GOT3 (cell line): ENCODE measurements at regions not wholly inside any gene's neighbourhood (a gene's known extent, or its start where the extent isn't known, plus 50 kb on each side); places are given as distances from the start of the nearest gene placed in this dataset.

Experiments
- DNase-seq: peaks from one replicate; lab custom pipeline; 2025; ENCODE audit warnings: mixed read lengths; lab: John Stamatoyannopoulos, UW

DNA sequence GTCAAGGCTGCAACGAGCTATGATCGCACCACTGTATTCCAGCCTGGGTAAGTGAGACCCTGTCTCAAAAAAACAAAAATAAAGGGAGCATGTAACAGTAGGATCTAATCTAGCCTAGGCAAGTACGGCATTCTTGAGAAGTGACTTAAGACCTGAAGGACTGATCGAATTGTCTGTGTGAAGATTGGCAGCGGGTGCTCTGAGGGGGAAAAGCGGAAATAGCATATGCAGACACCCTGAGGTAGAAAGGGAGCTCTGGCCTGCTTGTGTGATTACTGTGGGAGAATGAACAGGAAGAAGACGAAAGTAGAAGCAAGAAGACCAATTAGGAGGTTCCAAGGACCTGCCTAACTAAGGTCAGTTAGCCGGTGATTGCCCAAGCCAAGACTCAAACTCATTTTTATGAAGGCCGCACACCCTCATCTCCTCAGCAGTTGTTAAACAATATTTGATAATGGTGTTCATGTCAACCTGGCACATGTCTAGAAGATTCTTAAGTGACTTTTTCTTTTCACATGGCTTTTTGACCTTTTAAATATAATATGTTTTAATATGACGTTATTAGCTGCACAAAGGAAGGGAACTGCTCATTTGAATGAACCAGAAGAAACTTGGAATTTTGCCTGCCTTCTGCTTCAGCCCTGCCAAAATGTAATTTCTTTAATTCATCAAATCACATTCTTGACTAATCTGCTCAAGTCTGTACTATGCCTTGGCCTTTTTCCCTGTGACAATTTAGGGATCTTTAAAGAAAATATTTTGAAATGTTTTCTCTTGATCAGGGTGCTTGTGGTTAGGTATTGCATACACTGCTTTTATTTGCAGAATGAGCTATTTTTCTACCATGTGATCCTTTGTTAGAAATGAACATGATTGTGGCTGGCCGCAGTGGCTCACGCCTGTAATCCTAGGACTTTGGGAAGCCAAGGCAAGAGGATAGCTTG, 289.2 kb upstream of the DMRT1 start:
- no peak for DNase-seq

DNA sequence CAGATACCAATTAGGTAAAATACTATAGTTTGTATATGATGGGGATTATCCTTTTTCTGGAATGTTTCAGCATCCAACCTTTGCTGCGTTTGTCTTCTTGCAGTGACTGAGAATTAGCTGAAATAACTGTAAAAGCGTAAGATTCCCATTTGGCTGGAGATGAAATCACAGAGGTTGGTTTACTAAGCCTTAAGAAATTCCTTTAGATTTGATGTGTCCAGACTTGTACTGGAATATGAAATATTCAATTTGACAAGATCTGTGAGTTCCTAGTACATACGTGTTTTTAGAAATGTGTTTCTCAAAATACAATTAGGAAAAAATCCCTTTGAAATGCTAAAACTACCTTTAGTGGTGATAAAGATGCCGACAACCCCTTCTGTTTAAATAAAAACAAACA, 286.0 kb upstream of the DMRT1 start:
- no peak for DNase-seq

DNA sequence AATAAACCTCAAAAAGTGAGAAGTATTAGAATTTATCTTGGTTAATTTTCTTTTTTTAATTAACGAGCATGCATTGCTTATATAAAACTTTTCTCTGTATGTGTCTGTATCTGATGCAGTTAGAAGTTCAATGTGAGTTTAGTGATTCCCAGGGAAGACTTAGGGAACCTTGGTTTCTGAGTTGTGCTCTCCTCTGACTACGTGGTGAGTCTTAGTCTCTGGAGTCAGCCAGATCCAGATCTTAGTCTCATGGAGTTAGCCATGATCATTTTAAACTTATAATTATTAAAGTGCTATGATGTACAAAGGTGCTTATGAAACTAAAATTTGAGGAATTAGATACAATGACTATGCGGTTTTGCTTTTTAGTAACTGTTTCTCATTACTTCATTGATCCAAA, 285.3 kb upstream of the DMRT1 start:
- DNase-seq, result no peak

DNA sequence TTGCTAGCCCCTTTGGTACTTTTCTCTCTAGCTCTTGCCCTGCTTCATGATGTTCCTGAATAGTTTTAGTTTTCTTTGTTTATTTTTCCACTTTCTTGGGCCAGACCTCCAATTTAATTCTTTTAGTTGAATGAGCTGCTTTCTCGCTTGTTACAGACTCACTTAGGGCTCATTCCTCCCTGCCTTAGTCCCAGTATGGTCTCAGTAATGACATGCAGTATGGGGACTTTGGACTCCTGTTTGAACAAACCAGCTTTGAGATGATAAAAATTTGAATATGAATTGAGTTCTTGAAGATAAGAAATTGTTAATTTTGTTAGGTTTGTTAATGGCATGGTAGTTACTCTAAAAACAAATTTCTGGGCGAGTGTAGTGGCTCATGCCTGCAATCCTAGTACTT, 284.8 kb upstream of the DMRT1 start:
- no peak for DNase-seq

DNA sequence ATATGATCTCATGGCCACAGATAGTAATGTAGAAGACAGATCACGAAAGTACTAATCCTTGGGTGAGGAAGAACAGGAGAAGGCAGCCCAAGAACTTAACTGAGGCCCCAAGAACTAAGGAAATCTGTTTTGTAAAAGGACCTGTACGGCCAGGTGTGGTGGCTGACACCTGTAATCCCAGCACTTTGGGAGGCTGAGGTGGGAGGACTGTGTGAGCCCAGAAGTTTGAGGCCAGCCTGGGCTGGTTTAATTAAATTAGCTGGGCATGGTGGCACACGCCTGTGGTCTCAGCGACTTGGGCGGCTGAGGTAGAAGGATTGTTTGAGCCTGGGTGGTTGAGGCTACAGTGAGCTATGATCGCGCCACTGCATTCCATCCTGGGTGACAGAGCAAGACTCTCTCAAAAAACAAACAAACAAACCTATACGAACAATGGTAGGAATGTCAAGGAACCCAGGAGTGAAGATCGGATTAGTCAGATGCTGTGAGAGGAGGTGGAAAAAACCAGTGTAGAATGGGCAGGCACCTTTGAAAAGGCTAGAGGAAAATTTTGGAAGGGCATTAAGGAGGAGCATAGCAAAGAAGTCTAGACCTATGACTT, 283.8 kb upstream of the DMRT1 start:
- DNase-seq, result no peak

DNA sequence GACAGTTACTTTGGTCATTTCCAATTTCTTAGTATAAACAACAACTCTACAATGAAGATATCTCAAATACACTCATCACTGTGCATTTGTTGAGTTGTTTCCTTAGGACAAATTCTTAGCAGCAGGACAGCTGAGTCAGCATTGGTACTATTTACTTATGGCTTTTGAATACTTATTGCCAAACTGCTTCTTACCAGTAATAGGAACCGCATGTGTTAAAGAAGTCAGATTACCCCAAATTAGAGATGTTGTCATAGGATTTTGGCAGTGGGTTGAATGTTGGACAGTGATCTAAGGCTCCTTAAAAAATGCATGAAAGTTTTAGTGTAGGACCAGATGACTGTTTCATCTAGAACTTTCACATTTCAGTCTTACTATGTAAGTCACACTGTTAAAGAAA, 280.1 kb upstream of the DMRT1 start:
- DNase-seq, result no peak

DNA sequence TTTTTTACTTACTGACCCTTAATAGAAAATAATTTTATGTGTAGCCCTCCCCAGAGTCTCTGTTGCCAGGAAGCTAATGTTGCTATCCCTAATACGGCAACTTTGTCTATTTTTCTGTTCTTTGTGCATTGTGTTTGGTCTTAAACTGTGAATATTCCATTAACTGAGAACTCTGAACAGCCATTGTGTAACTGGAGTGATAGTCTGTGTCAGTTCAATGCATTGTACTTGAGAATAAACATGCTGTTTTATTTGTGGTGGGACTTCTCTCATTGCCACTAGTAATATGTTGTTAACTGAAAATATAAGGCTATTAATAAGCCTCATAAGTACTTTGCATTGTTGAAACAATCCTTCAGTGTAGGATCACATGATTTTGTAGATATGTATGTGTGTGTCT, 278.3 kb upstream of the DMRT1 start:
- DNase-seq, result no peak

DNA sequence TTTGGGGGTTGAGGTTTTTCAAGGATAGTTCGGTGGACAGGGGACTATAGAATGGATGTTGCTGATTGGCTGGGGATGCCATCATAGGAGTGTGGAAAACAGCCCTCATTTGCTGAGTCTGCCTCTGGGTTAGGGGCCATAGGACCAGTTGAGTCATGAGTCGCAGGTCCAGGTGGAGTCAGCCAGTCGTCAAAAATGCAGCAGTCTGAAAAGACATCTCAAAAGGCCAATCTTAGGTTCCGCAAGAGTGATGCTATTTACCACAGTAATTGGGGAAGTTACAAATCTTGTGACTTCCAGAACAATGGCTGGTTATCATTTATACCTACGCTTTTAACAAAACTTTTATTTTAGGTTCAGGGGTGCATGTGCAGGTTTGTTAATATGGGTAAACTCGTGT, 276.0 kb upstream of the DMRT1 start:
- no peak for DNase-seq

DNA sequence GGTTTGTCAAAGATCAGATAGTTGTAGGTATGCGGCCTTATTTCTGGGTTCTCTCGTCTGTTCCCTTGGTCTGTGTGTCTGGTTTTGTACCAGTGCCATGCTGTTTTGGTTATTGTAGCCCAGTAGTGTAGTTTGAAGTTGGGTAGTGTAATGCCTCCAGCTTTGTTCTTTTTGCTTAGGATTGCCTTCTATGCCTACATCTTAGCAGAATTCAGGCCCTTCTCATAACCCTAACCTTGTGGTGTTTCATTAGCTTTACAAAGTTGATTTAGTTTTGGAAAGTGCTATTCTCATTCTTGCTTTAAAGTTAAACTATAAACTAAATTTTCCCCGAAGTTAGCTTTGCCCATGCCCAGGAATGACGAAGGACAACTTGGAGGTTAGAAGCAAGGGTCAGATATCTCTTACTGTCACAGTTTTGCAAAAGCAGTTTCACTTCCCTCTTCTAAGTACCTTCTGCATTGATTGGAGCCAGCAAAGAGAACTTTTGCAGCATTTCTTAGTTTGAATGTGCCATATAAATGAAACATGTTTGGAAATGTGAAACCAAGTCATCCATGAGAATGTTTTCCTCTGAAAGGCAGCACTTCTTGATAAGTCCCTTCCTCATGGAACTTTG, 274.3 kb upstream of the DMRT1 start:
- DNase-seq, result no peak

DNA sequence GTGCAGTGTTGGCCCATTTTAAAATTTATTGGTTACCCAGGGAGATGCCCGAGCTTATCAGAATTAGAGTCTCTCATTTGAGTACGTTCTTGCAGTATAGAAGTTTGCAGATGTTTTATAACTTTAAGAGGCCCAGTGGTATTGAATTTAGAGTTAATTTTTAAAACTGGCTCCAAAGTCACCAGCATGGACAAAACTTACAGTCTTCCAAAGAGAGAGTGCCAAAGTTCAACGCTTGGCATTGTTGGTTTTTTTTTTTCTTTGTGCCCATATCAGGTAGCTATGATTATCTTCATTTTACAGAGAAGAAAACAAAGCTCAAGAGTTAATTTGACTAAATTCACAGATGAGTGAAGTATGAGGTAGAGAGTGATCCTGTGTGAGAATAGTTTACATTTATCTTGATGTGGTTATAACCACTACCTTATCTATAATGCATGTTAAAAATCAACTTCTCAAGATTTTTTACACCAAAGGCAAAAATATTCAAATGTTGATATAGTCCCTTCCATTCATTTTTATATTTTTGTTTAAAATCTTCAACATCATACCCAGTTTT, 273.7 kb upstream of the DMRT1 start:
- DNase-seq, result no peak

DNA sequence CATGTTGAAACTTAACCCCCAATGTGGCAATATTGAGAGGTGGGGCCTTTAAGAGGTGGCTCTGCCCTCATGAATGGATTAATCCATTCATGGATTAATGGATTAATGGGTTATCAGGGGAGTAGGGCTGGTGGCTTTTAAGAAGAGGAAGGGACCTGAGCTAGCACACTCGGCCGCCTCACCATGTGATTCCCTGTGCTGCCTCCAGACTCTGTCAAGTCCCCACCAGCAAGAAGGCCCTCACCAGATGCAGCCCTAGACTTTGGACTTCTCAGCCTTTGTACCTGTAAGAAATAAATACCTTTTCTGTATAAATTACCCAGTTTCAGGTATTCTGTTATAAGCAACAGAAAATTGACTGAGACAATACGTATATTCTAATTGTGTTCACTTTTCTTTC, 272.2 kb upstream of the DMRT1 start:
- DNase-seq, result no peak

DNA sequence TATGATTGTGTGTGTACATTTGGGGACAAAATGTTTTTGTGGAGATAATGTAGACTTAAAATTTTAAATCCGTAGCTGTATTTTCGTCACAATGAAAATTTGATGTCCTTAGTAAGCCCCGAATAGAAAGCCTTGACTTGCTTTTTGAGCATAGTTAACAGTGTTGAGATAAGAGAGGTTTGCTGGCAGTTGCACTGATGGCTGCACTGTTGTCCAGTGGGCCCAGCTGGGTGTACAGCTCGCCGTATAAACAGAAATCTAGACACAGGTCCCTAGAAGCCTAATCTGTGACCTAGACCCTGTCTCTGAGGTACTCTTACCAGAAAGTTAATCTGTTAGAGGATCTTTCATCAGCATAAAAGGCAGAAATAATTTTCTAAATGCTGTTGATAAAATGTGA, 271.3 kb upstream of the DMRT1 start:
- no peak for DNase-seq

DNA sequence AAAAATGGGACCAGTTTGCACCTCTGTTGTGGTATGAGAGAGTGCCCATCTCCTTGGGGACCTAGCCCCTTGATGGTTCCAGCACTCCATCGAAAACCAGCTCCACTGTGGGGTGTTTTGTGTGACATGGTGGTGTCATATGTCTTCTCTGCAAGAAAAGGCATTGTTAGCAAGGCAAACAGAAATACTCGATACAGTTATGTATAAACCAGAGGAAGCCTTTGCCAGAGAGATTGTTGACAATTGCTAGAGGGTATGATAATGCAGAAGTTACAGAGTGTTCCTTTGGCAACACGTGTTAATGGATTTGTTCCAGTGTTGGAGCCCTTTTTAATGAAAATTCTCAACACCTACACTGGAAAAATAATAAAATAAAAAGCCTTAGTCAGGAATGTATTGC, 270.4 kb upstream of the DMRT1 start:
- no peak for DNase-seq

DNA sequence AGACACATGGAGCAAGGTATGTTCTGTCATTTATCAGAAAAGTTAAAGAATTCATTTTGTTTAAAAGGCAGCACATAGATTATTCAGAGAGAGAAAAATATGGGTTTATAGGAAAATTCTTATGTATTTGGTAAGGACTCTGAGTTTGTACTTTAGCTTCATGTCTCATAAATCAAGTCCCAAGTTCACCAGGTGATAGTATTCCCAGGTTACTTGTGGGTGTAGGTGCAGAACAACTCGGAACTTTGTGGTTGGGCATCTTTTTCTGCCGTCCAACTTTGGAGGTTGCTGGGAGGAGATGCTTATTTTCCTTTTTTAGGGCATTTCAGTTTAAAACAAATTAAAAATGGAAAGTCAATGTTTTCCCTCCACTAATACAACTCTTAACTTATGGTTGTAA, 269.8 kb upstream of the DMRT1 start:
- DNase-seq, result no peak

DNA sequence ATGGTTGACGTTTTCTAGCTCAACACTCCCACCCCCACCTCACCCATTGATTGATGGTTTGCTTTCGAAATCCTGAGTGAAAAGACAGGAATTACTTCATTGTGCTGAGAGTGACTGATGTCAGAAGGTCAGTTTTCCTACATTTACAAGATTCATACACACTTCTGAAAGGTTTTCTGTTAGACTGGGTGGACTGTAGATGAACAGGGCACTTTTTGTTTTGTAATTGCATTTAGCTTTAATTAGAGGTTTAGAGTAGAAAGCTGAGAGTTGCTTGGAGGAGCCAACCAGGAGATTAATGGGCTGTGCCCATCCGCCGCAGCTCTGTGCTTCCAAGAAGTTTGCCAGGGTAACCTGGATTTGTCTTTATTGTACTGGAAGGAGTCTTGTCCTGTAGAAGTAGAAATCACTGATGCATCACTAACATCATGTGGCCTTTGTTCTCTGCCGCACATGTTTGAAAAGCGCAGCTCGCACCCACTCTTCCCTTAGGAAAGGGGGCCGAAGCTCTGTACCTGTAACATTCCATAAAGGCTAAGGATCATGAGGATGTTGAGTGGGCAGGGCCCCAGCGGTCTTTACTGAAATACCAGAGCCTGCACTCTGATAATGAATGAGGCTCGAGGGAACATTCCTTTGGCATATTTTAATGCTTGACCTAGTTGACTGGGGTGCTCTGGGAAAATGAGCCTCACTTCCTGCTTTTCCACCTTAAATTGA, 267.6 kb upstream of the DMRT1 start:
- DNase-seq, result no peak

DNA sequence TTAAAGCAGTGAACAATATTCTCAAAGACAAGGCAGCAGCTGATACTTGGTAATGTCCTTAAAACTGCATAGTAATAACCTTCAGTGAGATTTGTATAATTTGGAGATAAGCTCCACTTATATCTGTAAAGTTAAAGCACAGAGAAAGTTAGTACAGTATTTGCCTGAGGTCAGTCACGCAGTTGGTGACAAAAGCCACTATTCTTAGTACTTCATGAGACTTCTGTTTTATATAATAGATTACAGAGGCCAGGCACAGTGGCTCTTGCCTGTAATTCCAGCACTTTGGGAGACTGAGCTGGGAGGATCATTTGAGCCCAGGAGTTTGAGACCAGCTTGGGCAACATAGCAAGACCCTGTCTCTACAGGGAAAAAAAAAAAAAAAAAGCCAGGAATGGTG, 266.4 kb upstream of the DMRT1 start:
- no peak for DNase-seq

DNA sequence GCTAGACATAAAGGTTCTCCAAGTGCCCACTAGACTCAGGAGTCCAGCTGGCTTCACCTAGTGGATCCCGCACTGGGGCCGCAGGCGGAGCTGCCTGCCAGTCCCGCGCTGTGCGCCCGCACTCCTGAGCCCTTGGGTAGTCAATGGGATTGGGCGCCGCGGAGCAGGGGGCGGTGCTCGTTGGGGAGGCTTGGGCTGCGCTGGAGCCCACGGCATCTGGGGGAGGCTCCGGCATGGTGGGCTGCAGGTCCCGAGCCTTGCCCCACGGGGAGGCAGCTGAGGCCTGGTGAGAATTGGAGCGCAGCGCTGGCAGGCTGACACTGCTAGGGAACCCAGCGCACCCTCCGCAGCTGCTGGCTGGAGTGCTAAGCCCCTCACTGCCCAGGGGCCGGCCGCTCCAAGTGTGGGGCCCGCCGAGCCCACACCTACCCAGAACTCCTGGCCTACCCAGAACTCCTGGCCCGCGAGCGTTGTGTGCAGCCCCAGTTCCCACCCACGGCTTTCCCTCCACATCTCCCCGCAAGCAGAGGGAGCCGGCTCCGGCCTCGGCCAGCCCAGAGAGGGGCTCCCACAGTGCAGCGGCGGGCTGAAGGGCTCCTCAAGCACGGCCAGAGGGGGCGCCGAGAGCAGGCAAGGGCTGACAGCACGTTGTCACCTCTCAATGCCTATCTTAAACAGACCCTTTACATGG, 260.7 kb upstream of the DMRT1 start:
- DNase-seq, result no peak

DNA sequence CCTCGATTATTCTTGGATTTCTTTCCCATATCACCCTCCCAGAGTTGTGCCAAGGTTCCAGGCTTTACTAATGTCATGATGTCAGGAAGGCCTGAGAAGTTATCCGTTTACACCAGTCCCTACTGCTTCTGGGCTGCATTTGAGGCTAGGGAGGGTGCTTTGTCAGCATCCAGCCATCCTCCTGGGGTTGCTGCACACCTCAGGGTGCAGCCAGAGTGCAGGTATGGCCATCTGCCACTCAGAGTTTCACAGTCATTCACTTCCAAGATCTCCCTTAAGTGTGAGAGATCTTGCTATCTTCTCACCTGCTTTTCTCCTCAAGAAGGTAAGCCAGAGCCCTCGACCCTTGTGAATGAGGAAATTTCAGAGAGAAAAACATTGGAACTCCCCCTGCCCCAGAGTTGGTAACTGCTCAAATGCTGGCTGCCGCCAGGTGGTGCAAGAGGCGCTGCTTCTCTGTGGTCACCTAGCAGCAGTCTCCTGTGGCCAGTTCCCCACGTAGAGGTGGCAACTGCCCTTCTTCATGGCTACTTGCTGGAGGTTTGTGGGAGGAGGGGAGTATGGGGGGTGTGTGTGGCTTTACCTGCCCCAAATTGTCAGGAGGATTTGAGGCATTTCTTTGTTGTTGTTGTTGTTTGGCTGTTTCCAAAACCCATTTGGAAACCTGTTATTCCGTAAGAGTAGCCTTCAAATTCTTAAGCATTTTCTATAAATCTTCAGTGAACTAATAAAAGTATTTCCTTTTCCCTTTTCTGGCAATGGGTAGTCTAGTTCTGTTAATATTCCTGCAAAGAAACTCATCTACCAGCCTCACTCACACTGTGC, 259.6 kb upstream of the DMRT1 start:
- no peak for DNase-seq

DNA sequence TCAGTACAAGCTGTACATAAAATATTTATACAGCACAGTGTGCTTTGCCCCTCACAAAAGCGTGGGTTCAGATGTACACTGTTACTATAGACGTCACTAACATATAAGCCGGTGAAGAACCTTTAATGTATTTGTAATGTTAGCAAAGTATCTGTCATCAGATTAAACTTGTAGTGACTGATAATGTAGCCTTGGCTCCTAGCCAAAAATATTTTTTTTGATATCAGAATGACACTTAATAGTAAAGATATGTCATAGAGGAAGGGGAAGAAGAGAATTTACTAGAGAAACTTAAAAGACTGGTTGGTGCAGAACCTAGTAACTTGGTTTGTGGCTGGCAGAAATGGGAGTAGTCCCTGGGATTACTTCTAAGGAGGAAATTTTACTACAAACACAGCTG, 258.7 kb upstream of the DMRT1 start:
- DNase-seq, result no peak

DNA sequence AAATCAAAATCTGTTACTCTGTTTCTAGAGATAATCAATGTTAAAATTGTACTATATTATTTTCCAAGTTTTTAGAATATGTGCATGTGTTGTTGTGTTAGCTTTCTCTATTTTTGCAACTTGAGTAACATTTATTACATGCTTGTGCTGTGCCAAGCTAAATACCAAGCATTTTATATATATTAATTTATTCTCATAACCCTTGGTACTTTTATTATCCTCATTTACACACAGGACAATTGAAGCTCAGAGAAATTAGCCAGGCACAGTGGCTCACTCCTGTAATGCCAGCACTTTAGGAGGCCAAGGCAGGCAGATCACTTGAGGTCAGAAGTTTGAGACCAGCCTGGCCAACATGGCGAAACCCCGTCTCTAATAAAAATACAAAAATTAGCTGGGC, 254.0 kb upstream of the DMRT1 start:
- DNase-seq, result no peak

DNA sequence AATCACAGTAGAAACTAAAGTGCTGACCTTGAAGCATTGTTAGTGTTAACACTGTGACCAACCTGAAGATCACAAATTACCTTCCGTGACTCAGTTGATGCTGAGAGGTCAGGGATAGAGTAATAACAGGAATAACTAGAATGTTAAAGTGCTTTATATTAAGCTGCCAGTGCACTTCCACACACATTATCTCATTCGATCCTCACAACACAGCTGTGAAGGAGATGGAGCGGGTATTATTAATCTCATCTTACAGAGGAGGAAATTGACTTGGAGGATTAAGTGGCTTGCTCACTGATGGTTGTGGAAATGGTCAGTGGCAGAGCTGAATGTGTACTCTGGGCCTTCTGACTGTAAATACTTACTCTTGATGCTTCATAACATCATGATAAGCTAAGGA, 252.5 kb upstream of the DMRT1 start:
- no peak for DNase-seq
